NCI-H526 treated with DMSO at 0.1 percent for 48 hours (cell line): ENCODE measurements at regions not wholly inside any gene's neighbourhood (a gene's known extent, or its start where the extent isn't known, plus 50 kb on each side); places are given as distances from the start of the nearest gene placed in this dataset.

Source experiments
- DNase-seq: peaks from one replicate; lab custom pipeline; 2025; lab: John Stamatoyannopoulos, UW

GRCh38 chr2:186183406-186183805 lies 302.7 kb upstream of the ZC3H15 start:
- no peak for DNase-seq

- DNase-seq: no peak
These were observed 298.2 kb upstream of the ZC3H15 start for GRCh38 chr2:186187854-186188253.

GRCh38 chr2:186189816-186190215 lies 296.2 kb upstream of the ZC3H15 start:
- DNase-seq: no peak

GRCh38 chr2:186195696-186196095 lies 290.4 kb upstream of the ZC3H15 start:
- DNase-seq: no peak

- no peak for DNase-seq
These were observed 288.1 kb upstream of the ZC3H15 start for GRCh38 chr2:186197955-186198354.

GRCh38 chr2:186199029-186199428 lies 287.0 kb upstream of the ZC3H15 start:
- DNase-seq: no peak

- DNase-seq: no peak
These were observed 284.7 kb upstream of the ZC3H15 start for GRCh38 chr2:186201371-186201770.

- DNase-seq: no peak
These were observed 280.7 kb upstream of the ZC3H15 start for GRCh38 chr2:186205254-186205911.

GRCh38 chr2:186209532-186209931 lies 276.5 kb upstream of the ZC3H15 start:
- no peak for DNase-seq

- no peak for DNase-seq
These were observed 265.7 kb upstream of the ZC3H15 start for GRCh38 chr2:186220409-186220808.

GRCh38 chr2:186229265-186229664 lies 256.8 kb upstream of the ZC3H15 start:
- no peak for DNase-seq

GRCh38 chr2:186241874-186242273 lies 244.2 kb upstream of the ZC3H15 start:
- no peak for DNase-seq

GRCh38 chr2:186254759-186255158 lies 231.3 kb upstream of the ZC3H15 start:
- DNase-seq: no peak

- no peak for DNase-seq
These were observed 230.2 kb upstream of the ZC3H15 start for GRCh38 chr2:186255823-186256222.

GRCh38 chr2:186256540-186256939 lies 229.5 kb upstream of the ZC3H15 start:
- DNase-seq: peak; percentile 44

- DNase-seq: no peak
These were observed 222.3 kb upstream of the ZC3H15 start for GRCh38 chr2:186263673-186264250.

- DNase-seq: no peak
These were observed 216.5 kb upstream of the ZC3H15 start for GRCh38 chr2:186269536-186269935.

GRCh38 chr2:186273953-186274352 lies 212.1 kb upstream of the ZC3H15 start:
- no peak for DNase-seq

- DNase-seq: no peak
These were observed 211.0 kb upstream of the ZC3H15 start for GRCh38 chr2:186274936-186275575.

GRCh38 chr2:186276909-186277308 lies 209.2 kb upstream of the ZC3H15 start:
- no peak for DNase-seq

- DNase-seq: no peak
These were observed 204.3 kb upstream of the ZC3H15 start for GRCh38 chr2:186281726-186282125.

GRCh38 chr2:186294248-186294888 lies 191.7 kb upstream of the ZC3H15 start:
- DNase-seq: no peak

GRCh38 chr2:186299610-186300009 lies 186.4 kb upstream of the ZC3H15 start:
- no peak for DNase-seq
